ENCODE measurements at regions not wholly inside any gene's neighbourhood (a gene's known extent, or its start where the extent isn't known, plus 50 kb on each side); places are given as distances from the start of the nearest gene placed in this dataset.

- Histone ChIP-seq H3K4me1 (no peaks in the 10 kb centered on the region), H3K36me3 (no peaks in the 10 kb centered on the region), H3K27ac (no peak overlapping the region), H3K27me3 (no peaks in the 10 kb centered on the region), H3K4me3 (no peak overlapping the region), H3K9me3 (no peaks in the 10 kb centered on the region)
- intact Hi-C loops (cut with DNase I) = no loop called here
- no peak for DNase-seq (ENCODE audit: extremely low spot score in 2 of 2)
- TF ChIP-seq CTCF (IDR thresholded peaks at IDR 0.05) (no peak), POLR2AphosphoS5 (IDR thresholded peaks at IDR 0.05; ENCODE audit: insufficient read depth in 1 of 2, low read depth in 1 of 2) (no peak), POLR2A (IDR thresholded peaks at IDR 0.05) (no peak)
These were observed 50.8 kb upstream of the KCNJ6 start for GRCh38 chr21:37967036-37967435.

- no peaks in the 10 kb centered on the region for H3K4me1 ChIP-seq
- no peaks in the 10 kb centered on the region for H3K36me3 ChIP-seq
- intact Hi-C loops (cut with DNase I) = no loop called here
- TF ChIP-seq POLR2AphosphoS5 (IDR thresholded peaks at IDR 0.05; ENCODE audit: insufficient read depth in 1 of 2, low read depth in 1 of 2) = no peak
- TF ChIP-seq POLR2A (IDR thresholded peaks at IDR 0.05) = no peak
- no peak for TF ChIP-seq CTCF (IDR thresholded peaks at IDR 0.05)
- H3K27me3 ChIP-seq = no peaks in the 10 kb centered on the region
- no peak overlapping the region for H3K27ac ChIP-seq
- H3K9me3 ChIP-seq = no peaks in the 10 kb centered on the region
- DNase-seq (ENCODE audit: extremely low spot score in 2 of 2) = no peak
- no peak overlapping the region for H3K4me3 ChIP-seq
These were observed 52.5 kb upstream of the KCNJ6 start for GRCh38 chr21:37968744-37969143.

GRCh38 chr21:37970548-37970947, 54.3 kb upstream of the KCNJ6 start:
- H3K27ac ChIP-seq = no peak overlapping the region
- TF ChIP-seq POLR2AphosphoS5 (IDR thresholded peaks at IDR 0.05; ENCODE audit: insufficient read depth in 1 of 2, low read depth in 1 of 2) = no peak
- TF ChIP-seq POLR2A (IDR thresholded peaks at IDR 0.05) = no peak
- TF ChIP-seq CTCF (IDR thresholded peaks at IDR 0.05) = no peak

GRCh38 chr21:37971390-37971950, 55.2 kb upstream of the KCNJ6 start:
- no peak overlapping the region for H3K4me3 ChIP-seq
- no peaks in the 10 kb centered on the region for H3K4me1 ChIP-seq
- H3K36me3 ChIP-seq = no peaks in the 10 kb centered on the region
- H3K27me3 ChIP-seq = no peaks in the 10 kb centered on the region
- DNase-seq (ENCODE audit: extremely low spot score in 2 of 2) = no peak
- no peaks in the 10 kb centered on the region for H3K9me3 ChIP-seq
- no peak overlapping the region for H3K27ac ChIP-seq
- no peak for TF ChIP-seq POLR2AphosphoS5 (IDR thresholded peaks at IDR 0.05; ENCODE audit: insufficient read depth in 1 of 2, low read depth in 1 of 2)
- TF ChIP-seq CTCF (IDR thresholded peaks at IDR 0.05) = no peak
- TF ChIP-seq POLR2A (IDR thresholded peaks at IDR 0.05) = no peak
- intact Hi-C loops (cut with DNase I) = no loop called here

More at GRCh38 chr21:37970548-37970947, 54.3 kb upstream of the KCNJ6 start:
- Histone ChIP-seq H3K4me3 (no peak overlapping the region), H3K36me3 (no peaks in the 10 kb centered on the region), H3K4me1 (no peaks in the 10 kb centered on the region), H3K9me3 (no peaks in the 10 kb centered on the region), H3K27me3 (no peaks in the 10 kb centered on the region)
- intact Hi-C loops (cut with DNase I) = no loop called here
- DNase-seq (ENCODE audit: extremely low spot score in 2 of 2) = no peak

- TF ChIP-seq CTCF (IDR thresholded peaks at IDR 0.05) = no peak
- no peak for TF ChIP-seq POLR2AphosphoS5 (IDR thresholded peaks at IDR 0.05; ENCODE audit: insufficient read depth in 1 of 2, low read depth in 1 of 2)
- intact Hi-C loops (cut with DNase I) = no loop called here
- peak in 1 of 2 donors; percentile 58 for DNase-seq (ENCODE audit: extremely low spot score in 2 of 2)
- Histone ChIP-seq H3K4me3 (no peak overlapping the region), H3K36me3 (no peaks in the 10 kb centered on the region), H3K27me3 (no peaks in the 10 kb centered on the region), H3K27ac (no peak overlapping the region), H3K4me1 (no peaks in the 10 kb centered on the region), H3K9me3 (no peaks in the 10 kb centered on the region)
These were observed 57.8 kb upstream of the KCNJ6 start for GRCh38 chr21:37974081-37974480.
